ENCODE measurements at regions not wholly inside any gene's neighbourhood (a gene's known extent, or its start where the extent isn't known, plus 50 kb on each side); places are given as distances from the start of the nearest gene placed in this dataset.

- CTCF ChIA-PET = no interaction called here
- TF ChIP-seq ZNF398 (tag by site-specific recombination; IDR thresholded peaks at IDR 0.05) = no peak
- TF ChIP-seq ZSCAN30 (tag by site-specific recombination; IDR thresholded peaks at IDR 0.05) = no peak
- TF ChIP-seq ZNF488 (tag by site-specific recombination; IDR thresholded peaks at IDR 0.05) = no peak
- no peak for TF ChIP-seq ZNF37A (tag by site-specific recombination; IDR thresholded peaks at IDR 0.05)
- TF ChIP-seq ELK4 (IDR thresholded peaks at IDR 0.05; ENCODE audit: borderline replicate concordance, low read depth, low read length) = no peak
- no peak for TF ChIP-seq SCRT1 (tag by site-specific recombination; IDR thresholded peaks at IDR 0.05; ENCODE audit: borderline replicate concordance)
- TF ChIP-seq ZBTB7A (tag by site-specific recombination; IDR thresholded peaks at IDR 0.05; ENCODE audit: low read depth) = no peak
- no peak for TF ChIP-seq ZNF707 (tag by site-specific recombination; IDR thresholded peaks at IDR 0.05)
- TF ChIP-seq ZBTB49 (tag by site-specific recombination; IDR thresholded peaks at IDR 0.05; ENCODE audit: low read depth) = no peak
- no peak for TF ChIP-seq ZSCAN4 (tag by site-specific recombination; IDR thresholded peaks at IDR 0.05)
- TF ChIP-seq ZNF23 (tag by site-specific recombination; IDR thresholded peaks at IDR 0.05; ENCODE audit: borderline replicate concordance) = no peak
- TF ChIP-seq ZNF394 (tag by site-specific recombination; IDR thresholded peaks at IDR 0.05; ENCODE audit: borderline replicate concordance) = no peak
- no peak for TF ChIP-seq ZNF26 (tag by site-specific recombination; IDR thresholded peaks at IDR 0.05)
- TF ChIP-seq ZSCAN23 (tag by site-specific recombination; IDR thresholded peaks at IDR 0.05) = no peak
- no peak for TF ChIP-seq ZNF548 (tag by site-specific recombination; IDR thresholded peaks at IDR 0.05)
- TF ChIP-seq ZNF514 (tag by site-specific recombination; IDR thresholded peaks at IDR 0.05) = no peak
- no peak for TF ChIP-seq ZNF692 (tag by site-specific recombination; IDR thresholded peaks at IDR 0.05)
- no peak for TF ChIP-seq ZNF280C (tag by site-specific recombination; IDR thresholded peaks at IDR 0.05)
- TF ChIP-seq GLI2 (tag by site-specific recombination; IDR thresholded peaks at IDR 0.05; ENCODE audit: borderline replicate concordance, low read depth) = no peak
Measured at GRCh38 chr2:147578529-147578928, 266.3 kb upstream of the ACVR2A start.

More at GRCh38 chr2:147578529-147578928, 266.3 kb upstream of the ACVR2A start:
- POLR2A ChIA-PET = no interaction called here
- H3K4me1 ChIP-seq (ENCODE audit: control insufficient read depth, insufficient read depth, low read length) = no peaks in the 10 kb centered on the region
- H3K4me3 ChIP-seq (ENCODE audit: low read depth, low read length) = no peak overlapping the region
- no peaks in the 10 kb centered on the region for H3K9me3 ChIP-seq (ENCODE audit: control insufficient read depth, insufficient read depth, low read depth, low read length)
- no peaks in the 10 kb centered on the region for H3K36me3 ChIP-seq (ENCODE audit: control insufficient read depth in 2 of 2, insufficient read depth in 1 of 2, low read length in 2 of 2)
- no peak overlapping the region for H3K27ac ChIP-seq (ENCODE audit: extremely low read depth, low read depth, low read length)

Data from HEK293 (cell line).